Superior temporal gyrus (tissue), 1 donor: ENCODE measurements at regions not wholly inside any gene's neighbourhood (a gene's known extent, or its start where the extent isn't known, plus 50 kb on each side); places are given as distances from the start of the nearest gene placed in this dataset.
"Not testable (repeated sequence)": the region's sequence is repeated elsewhere in the genome, so short reads cannot be mapped to it uniquely, and the experiment has no call there.

Experiments used
- DNase-seq: peaks from one replicate; pipeline ENCODE4 v3.0.0-alpha.2; 2016; ENCODE audit errors: extremely low spot score

GRCh38 chr3:194189243-194189791, 53.4 kb downstream of the HES1 start:
- no peak for DNase-seq

GRCh38 chr3:194191850-194192249, 55.9 kb downstream of the HES1 start:
- not testable (repeated sequence) for DNase-seq

- DNase-seq: no peak
Observed at GRCh38 chr3:194194051-194194756, 58.3 kb downstream of the HES1 start.

GRCh38 chr3:194194757-194195085, 58.8 kb downstream of the HES1 start:
- DNase-seq: no peak

GRCh38 chr3:194195611-194196010, 59.7 kb downstream of the HES1 start:
- DNase-seq: no peak

GRCh38 chr3:194196876-194197275, 60.9 kb downstream of the HES1 start:
- no peak for DNase-seq

GRCh38 chr3:194197396-194197960, 61.5 kb downstream of the HES1 start:
- no peak for DNase-seq

- DNase-seq: no peak
Observed at GRCh38 chr3:194197981-194198695, 62.2 kb downstream of the HES1 start.

- DNase-seq: no peak
Observed at GRCh38 chr3:194198938-194199337, 63.0 kb downstream of the HES1 start.

- no peak for DNase-seq
Observed at GRCh38 chr3:194200422-194201081, 64.6 kb downstream of the HES1 start.

GRCh38 chr3:194201953-194202666, 66.2 kb downstream of the HES1 start:
- no peak for DNase-seq

GRCh38 chr3:194203482-194204041, 67.6 kb downstream of the HES1 start:
- DNase-seq: no peak

GRCh38 chr3:194204042-194204987, 68.4 kb downstream of the HES1 start:
- DNase-seq: no peak

GRCh38 chr3:194205675-194206133, 69.8 kb downstream of the HES1 start:
- no peak for DNase-seq

- DNase-seq: no peak
Observed at GRCh38 chr3:194206320-194206719, 70.4 kb downstream of the HES1 start.

- no peak for DNase-seq
Observed at GRCh38 chr3:194208709-194209108, 72.8 kb downstream of the HES1 start.

- no peak for DNase-seq
Observed at GRCh38 chr3:194212161-194212844, 76.4 kb downstream of the HES1 start.

GRCh38 chr3:194212845-194213331, 76.9 kb downstream of the HES1 start:
- no peak for DNase-seq

- no peak for DNase-seq
Observed at GRCh38 chr3:194215392-194215791, 79.4 kb downstream of the HES1 start.
